HUES6 (cell line): ENCODE measurements at regions not wholly inside any gene's neighbourhood (a gene's known extent, or its start where the extent isn't known, plus 50 kb on each side); places are given as distances from the start of the nearest gene placed in this dataset.

Source experiments
- H3K27ac ChIP-seq: 2 replicates; pipeline ENCODE4 v1.7.0; 2013; ENCODE audit warnings: low read depth, mild to moderate bottlenecking, low read length, inconsistent platforms
- H3K27me3 ChIP-seq: 2 replicates; pipeline ENCODE4 v1.6.1; 2013; ENCODE audit warnings: low read length; ENCODE audit not compliant: control insufficient read depth, insufficient read depth
- H3K36me3 ChIP-seq: 2 replicates; pipeline ENCODE4 v1.6.1; 2013; ENCODE audit warnings: low read length; ENCODE audit not compliant: control insufficient read depth, insufficient read depth
- H3K4me1 ChIP-seq: 2 replicates; pipeline ENCODE4 v1.6.1; 2013; ENCODE audit warnings: low read length; ENCODE audit not compliant: control insufficient read depth, insufficient read depth
- H3K4me3 ChIP-seq: 2 replicates; pipeline ENCODE4 v1.5.1; 2013; ENCODE audit warnings: low read depth, low read length
- H3K9ac ChIP-seq: one replicate; pipeline ENCODE4 v1.6.1; 2013; ENCODE audit warnings: mild to moderate bottlenecking, low read length
- H3K9me3 ChIP-seq: 2 replicates; pipeline ENCODE4 v1.6.1; 2013; ENCODE audit warnings: low read depth, low read length; ENCODE audit not compliant: control insufficient read depth, insufficient read depth

- Histone ChIP-seq H3K9ac (no peak overlapping the region), H3K4me1 (no peaks in the 10 kb centered on the region), H3K9me3 (no peaks in the 10 kb centered on the region), H3K27ac (no peak overlapping the region), H3K27me3 (no peaks in the 10 kb centered on the region), H3K4me3 (no peak overlapping the region), H3K36me3 (no peaks in the 10 kb centered on the region)
Observed at GRCh38 chr6:74780831-74781230, 425.0 kb downstream of the COL12A1 start.

- Histone ChIP-seq H3K4me3 (no peak overlapping the region), H3K36me3 (no peaks in the 10 kb centered on the region), H3K27ac (no peak overlapping the region), H3K9ac (no peak overlapping the region), H3K9me3 (no peaks in the 10 kb centered on the region), H3K4me1 (no peaks in the 10 kb centered on the region), H3K27me3 (no peaks in the 10 kb centered on the region)
Observed at GRCh38 chr6:74768738-74769137, 437.1 kb downstream of the COL12A1 start.

GRCh38 chr6:74768120-74768519 is 437.7 kb downstream of the COL12A1 start:
- H3K9ac ChIP-seq = no peak overlapping the region
- H3K9me3 ChIP-seq = no peaks in the 10 kb centered on the region
- no peaks in the 10 kb centered on the region for H3K27me3 ChIP-seq
- no peaks in the 10 kb centered on the region for H3K36me3 ChIP-seq
- no peak overlapping the region for H3K4me3 ChIP-seq
- H3K4me1 ChIP-seq = no peaks in the 10 kb centered on the region
- no peak overlapping the region for H3K27ac ChIP-seq

- H3K9ac ChIP-seq = no peak overlapping the region
- no peak overlapping the region for H3K4me3 ChIP-seq
Observed at GRCh38 chr6:74765486-74765885, 440.4 kb downstream of the COL12A1 start.

GRCh38 chr6:74764486-74764885 is 441.4 kb downstream of the COL12A1 start:
- Histone ChIP-seq H3K27ac (no peak overlapping the region), H3K27me3 (no peaks in the 10 kb centered on the region), H3K9me3 (no peaks in the 10 kb centered on the region), H3K4me1 (no peaks in the 10 kb centered on the region), H3K9ac (no peak overlapping the region), H3K4me3 (no peak overlapping the region), H3K36me3 (no peaks in the 10 kb centered on the region)

More at GRCh38 chr6:74765486-74765885, 440.4 kb downstream of the COL12A1 start:
- H3K9me3 ChIP-seq = no peaks in the 10 kb centered on the region
- no peaks in the 10 kb centered on the region for H3K4me1 ChIP-seq
- no peaks in the 10 kb centered on the region for H3K36me3 ChIP-seq
- no peak overlapping the region for H3K27ac ChIP-seq
- no peaks in the 10 kb centered on the region for H3K27me3 ChIP-seq

GRCh38 chr6:74762841-74763240 is 443.0 kb downstream of the COL12A1 start:
- Histone ChIP-seq H3K36me3 (no peaks in the 10 kb centered on the region), H3K4me3 (no peak overlapping the region), H3K9me3 (no peaks in the 10 kb centered on the region)

GRCh38 chr6:74757813-74758212 is 448.0 kb downstream of the COL12A1 start:
- Histone ChIP-seq H3K9me3 (no peaks in the 10 kb centered on the region), H3K4me3 (no peak overlapping the region), H3K4me1 (no peaks in the 10 kb centered on the region), H3K27me3 (no peaks in the 10 kb centered on the region), H3K9ac (no peak overlapping the region), H3K27ac (no peak overlapping the region), H3K36me3 (no peaks in the 10 kb centered on the region)

More at GRCh38 chr6:74762841-74763240, 443.0 kb downstream of the COL12A1 start:
- H3K27ac ChIP-seq = no peak overlapping the region
- H3K27me3 ChIP-seq = no peaks in the 10 kb centered on the region
- H3K9ac ChIP-seq = no peak overlapping the region
- H3K4me1 ChIP-seq = no peaks in the 10 kb centered on the region

GRCh38 chr6:74756923-74757322 is 448.9 kb downstream of the COL12A1 start:
- Histone ChIP-seq H3K4me1 (no peaks in the 10 kb centered on the region), H3K36me3 (no peaks in the 10 kb centered on the region), H3K4me3 (no peak overlapping the region), H3K9me3 (no peaks in the 10 kb centered on the region), H3K9ac (no peak overlapping the region), H3K27ac (no peak overlapping the region), H3K27me3 (no peaks in the 10 kb centered on the region)

- Histone ChIP-seq H3K9ac (no peak overlapping the region), H3K27me3 (no peaks in the 10 kb centered on the region), H3K9me3 (no peaks in the 10 kb centered on the region), H3K4me3 (no peak overlapping the region), H3K36me3 (no peaks in the 10 kb centered on the region), H3K4me1 (no peaks in the 10 kb centered on the region), H3K27ac (no peak overlapping the region)
Observed at GRCh38 chr6:74755778-74756177, 450.1 kb downstream of the COL12A1 start.

GRCh38 chr6:74755196-74755595 is 450.7 kb downstream of the COL12A1 start:
- Histone ChIP-seq H3K27me3 (no peaks in the 10 kb centered on the region), H3K9me3 (no peaks in the 10 kb centered on the region), H3K4me3 (no peak overlapping the region), H3K4me1 (no peaks in the 10 kb centered on the region), H3K9ac (no peak overlapping the region), H3K36me3 (no peaks in the 10 kb centered on the region), H3K27ac (no peak overlapping the region)

GRCh38 chr6:74753883-74754600 is 451.8 kb downstream of the COL12A1 start:
- Histone ChIP-seq H3K27me3 (no peaks in the 10 kb centered on the region), H3K9me3 (no peaks in the 10 kb centered on the region), H3K36me3 (no peaks in the 10 kb centered on the region), H3K4me1 (no peaks in the 10 kb centered on the region; the same call in 1 of the 2 replicates), H3K4me3 (no peak overlapping the region), H3K27ac (no peak overlapping the region), H3K9ac (no peak overlapping the region)
